T-helper 1 cell treated with Interleukin-12 subunit alpha and Interleukin-12 subunit beta and Interleukin-4 antibody, amounts not matched to agents 30 ng/mL and 1 ng/mL, for 36 hours (primary cell): ENCODE measurements at regions not wholly inside any gene's neighbourhood (a gene's known extent, or its start where the extent isn't known, plus 50 kb on each side); places are given as distances from the start of the nearest gene placed in this dataset.
"Not testable (repeated sequence)": the region's sequence is repeated elsewhere in the genome, so short reads cannot be mapped to it uniquely, and the experiment has no call there.

ENCODE experiments used
- intact Hi-C: fragments of 100-400 bp; cut with micrococcal nuclease; formaldehyde crosslinking; loops from one replicate; pipeline ENCODE4 v1.15.1; 2024

- intact Hi-C loops: not testable (repeated sequence)
Observed at GRCh38 chr22:34422948-34423347, 502.7 kb upstream of the LARGE1 start.

- intact Hi-C loops: no loop called here
Observed at GRCh38 chr22:34427436-34427835, 507.2 kb upstream of the LARGE1 start.

- intact Hi-C loops: no loop called here
Observed at GRCh38 chr22:34427841-34428240, 507.6 kb upstream of the LARGE1 start.

GRCh38 chr22:34429314-34429713, 509.0 kb upstream of the LARGE1 start:
- intact Hi-C loops: no loop called here

GRCh38 chr22:34430386-34430785, 510.1 kb upstream of the LARGE1 start:
- intact Hi-C loops: no loop called here

- intact Hi-C loops: no loop called here
Observed at GRCh38 chr22:34434371-34434770, 514.1 kb upstream of the LARGE1 start.

- intact Hi-C loops: no loop called here
Observed at GRCh38 chr22:34437140-34437539, 516.9 kb upstream of the LARGE1 start.

GRCh38 chr22:34454598-34454997, 534.3 kb upstream of the LARGE1 start:
- intact Hi-C loops: no loop called here

- intact Hi-C loops: no loop called here
Observed at GRCh38 chr22:34462795-34463194, 542.5 kb upstream of the LARGE1 start.

GRCh38 chr22:34475886-34476285, 555.6 kb upstream of the LARGE1 start:
- intact Hi-C loops: no loop called here

- intact Hi-C loops: no loop called here
Observed at GRCh38 chr22:34476762-34477161, 556.5 kb upstream of the LARGE1 start.

GRCh38 chr22:34481090-34481489, 560.8 kb upstream of the LARGE1 start:
- intact Hi-C loops: no loop called here

GRCh38 chr22:34486381-34486780, 566.1 kb upstream of the LARGE1 start:
- intact Hi-C loops: no loop called here

GRCh38 chr22:34489861-34490260, 569.6 kb upstream of the LARGE1 start:
- intact Hi-C loops: no loop called here

GRCh38 chr22:34490886-34491285, 570.6 kb upstream of the LARGE1 start:
- intact Hi-C loops: no loop called here

GRCh38 chr22:34493486-34493885, 572.5 kb upstream of the ISX start:
- intact Hi-C loops: no loop called here

GRCh38 chr22:34501366-34501965, 564.5 kb upstream of the ISX start:
- intact Hi-C loops: no loop called here

- intact Hi-C loops: no loop called here
Observed at GRCh38 chr22:34502821-34503220, 563.1 kb upstream of the ISX start.

GRCh38 chr22:34508797-34509196, 557.2 kb upstream of the ISX start:
- intact Hi-C loops: no loop called here

GRCh38 chr22:34526681-34527080, 539.3 kb upstream of the ISX start:
- intact Hi-C loops: no loop called here

GRCh38 chr22:34534101-34534500, 531.9 kb upstream of the ISX start:
- intact Hi-C loops: no loop called here

- intact Hi-C loops: no loop called here
Observed at GRCh38 chr22:34567367-34567766, 498.6 kb upstream of the ISX start.

GRCh38 chr22:34570408-34570807, 495.6 kb upstream of the ISX start:
- intact Hi-C loops: no loop called here

GRCh38 chr22:34579519-34579918, 486.4 kb upstream of the ISX start:
- intact Hi-C loops: no loop called here
